ENCODE measurements at regions not wholly inside any gene's neighbourhood (a gene's known extent, or its start where the extent isn't known, plus 50 kb on each side); places are given as distances from the start of the nearest gene placed in this dataset.
"Not testable (repeated sequence)": the region's sequence is repeated elsewhere in the genome, so short reads cannot be mapped to it uniquely, and the experiment has no call there.

GRCh38 chr2:131833367-131834202 is 305.9 kb downstream of the CCDC74A start:
- TF ChIP-seq POLR2A, CTCF (IDR thresholded peaks at IDR 0.05): not testable (repeated sequence)
